K562 (cell line): ENCODE measurements at regions not wholly inside any gene's neighbourhood (a gene's known extent, or its start where the extent isn't known, plus 50 kb on each side); places are given as distances from the start of the nearest gene placed in this dataset.

ENCODE experiments used
- DACH1 ChIP-seq: fragments of 450-650 bp; IDR thresholded peaks from 2 replicates; pipeline ENCODE4 v1.6.1; 2018; ENCODE audit not compliant: partially characterized antibody
- NFE2 ChIP-seq: IDR thresholded peaks from 2 replicates; pipeline ENCODE4 v1.6.1; 2014; ENCODE audit warnings: antibody characterized with exemption, low read depth
- ZNF212 ChIP-seq: fragments of 450-650 bp; formaldehyde crosslinking; IDR thresholded peaks from 2 replicates; pipeline ENCODE4 v1.4.0; 2020; ENCODE audit warnings: mild to moderate bottlenecking
- ZNF431 ChIP-seq: sonication (generic); formaldehyde crosslinking; IDR thresholded peaks from 2 replicates; pipeline ENCODE4 v1.8.0; 2022; ENCODE audit warnings: mild to moderate bottlenecking, missing genetic modification reagents
- ZNF717 ChIP-seq: fragments of 250-450 bp; sonication (Bioruptor Pico); IDR thresholded peaks from 2 replicates; pipeline ENCODE4 v1.5.0; 2021
- TF ChIP-seq, protein P1 (sequence below), 2 experiments: fragments of 450-650 bp; formaldehyde crosslinking in 1 of 2; IDR thresholded peaks; 2 replicates each; pipeline versions ENCODE4 v1.4.0 to v1.6.1; 2014 to 2020; ENCODE audit warnings: mild to moderate bottlenecking in 2 of 2, borderline replicate concordance in 1 of 2, low read depth in 1 of 2
- TF ChIP-seq, protein P2 (sequence below): sonication (generic); formaldehyde crosslinking; IDR thresholded peaks from 2 replicates; pipeline ENCODE4 v1.8.0; 2022; ENCODE audit warnings: missing genetic modification reagents, mild to moderate bottlenecking, moderate library complexity, borderline replicate concordance
- TF ChIP-seq, protein P3 (sequence below): sonication (generic); formaldehyde crosslinking; IDR thresholded peaks from 2 replicates; pipeline ENCODE4 v1.8.0; 2022; ENCODE audit warnings: mild to moderate bottlenecking, missing genetic modification reagents
- TF ChIP-seq, protein P4 (sequence below): fragments of 250-450 bp; sonication (Bioruptor Pico); IDR thresholded peaks from 2 replicates; pipeline ENCODE4 v1.8.0; 2021; ENCODE audit warnings: mild to moderate bottlenecking, moderate library complexity
- TF ChIP-seq, protein P5 (sequence below): sonication (generic); formaldehyde crosslinking; IDR thresholded peaks from 2 replicates; pipeline ENCODE4 v1.8.0; 2022; ENCODE audit warnings: mild to moderate bottlenecking, missing genetic modification reagents

DNA sequence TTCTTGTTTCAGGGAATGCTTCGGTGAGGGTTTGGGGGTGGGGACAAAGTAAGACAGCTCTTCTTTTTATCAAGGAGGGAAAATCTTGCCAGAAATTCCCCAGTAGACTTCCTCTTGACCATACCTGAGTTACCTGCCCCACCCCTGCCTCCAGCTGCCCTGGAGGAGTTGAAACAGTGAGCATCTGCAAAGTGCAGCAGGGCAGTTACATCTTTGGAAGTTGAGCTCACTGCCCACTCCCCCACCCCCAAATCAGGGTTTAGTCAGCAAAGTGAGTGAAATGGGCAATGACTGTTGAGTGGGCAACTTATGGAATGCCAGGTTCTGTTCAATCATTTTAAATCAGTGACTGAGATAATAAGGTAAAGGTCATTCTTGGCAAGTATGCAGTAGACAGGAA is 98.8 kb downstream of the BANF2 start (continued):
- TF ChIP-seq, protein P1, sequence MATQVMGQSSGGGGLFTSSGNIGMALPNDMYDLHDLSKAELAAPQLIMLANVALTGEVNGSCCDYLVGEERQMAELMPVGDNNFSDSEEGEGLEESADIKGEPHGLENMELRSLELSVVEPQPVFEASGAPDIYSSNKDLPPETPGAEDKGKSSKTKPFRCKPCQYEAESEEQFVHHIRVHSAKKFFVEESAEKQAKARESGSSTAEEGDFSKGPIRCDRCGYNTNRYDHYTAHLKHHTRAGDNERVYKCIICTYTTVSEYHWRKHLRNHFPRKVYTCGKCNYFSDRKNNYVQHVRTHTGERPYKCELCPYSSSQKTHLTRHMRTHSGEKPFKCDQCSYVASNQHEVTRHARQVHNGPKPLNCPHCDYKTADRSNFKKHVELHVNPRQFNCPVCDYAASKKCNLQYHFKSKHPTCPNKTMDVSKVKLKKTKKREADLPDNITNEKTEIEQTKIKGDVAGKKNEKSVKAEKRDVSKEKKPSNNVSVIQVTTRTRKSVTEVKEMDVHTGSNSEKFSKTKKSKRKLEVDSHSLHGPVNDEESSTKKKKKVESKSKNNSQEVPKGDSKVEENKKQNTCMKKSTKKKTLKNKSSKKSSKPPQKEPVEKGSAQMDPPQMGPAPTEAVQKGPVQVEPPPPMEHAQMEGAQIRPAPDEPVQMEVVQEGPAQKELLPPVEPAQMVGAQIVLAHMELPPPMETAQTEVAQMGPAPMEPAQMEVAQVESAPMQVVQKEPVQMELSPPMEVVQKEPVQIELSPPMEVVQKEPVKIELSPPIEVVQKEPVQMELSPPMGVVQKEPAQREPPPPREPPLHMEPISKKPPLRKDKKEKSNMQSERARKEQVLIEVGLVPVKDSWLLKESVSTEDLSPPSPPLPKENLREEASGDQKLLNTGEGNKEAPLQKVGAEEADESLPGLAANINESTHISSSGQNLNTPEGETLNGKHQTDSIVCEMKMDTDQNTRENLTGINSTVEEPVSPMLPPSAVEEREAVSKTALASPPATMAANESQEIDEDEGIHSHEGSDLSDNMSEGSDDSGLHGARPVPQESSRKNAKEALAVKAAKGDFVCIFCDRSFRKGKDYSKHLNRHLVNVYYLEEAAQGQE (IDR thresholded peaks at IDR 0.05; ENCODE audit: borderline replicate concordance) = no peak
- TF ChIP-seq, protein P1 (CRISPR knock-in tag; IDR thresholded peaks at IDR 0.05; ENCODE audit: low read depth) = no peak
- TF ChIP-seq DACH1 (no peak), ZNF717 (CRISPR knock-in tag) (no peak), ZNF431 (no peak), NFE2 (no peak), ZNF212 (CRISPR knock-in tag) (no peak)
- TF ChIP-seq, protein P2, sequence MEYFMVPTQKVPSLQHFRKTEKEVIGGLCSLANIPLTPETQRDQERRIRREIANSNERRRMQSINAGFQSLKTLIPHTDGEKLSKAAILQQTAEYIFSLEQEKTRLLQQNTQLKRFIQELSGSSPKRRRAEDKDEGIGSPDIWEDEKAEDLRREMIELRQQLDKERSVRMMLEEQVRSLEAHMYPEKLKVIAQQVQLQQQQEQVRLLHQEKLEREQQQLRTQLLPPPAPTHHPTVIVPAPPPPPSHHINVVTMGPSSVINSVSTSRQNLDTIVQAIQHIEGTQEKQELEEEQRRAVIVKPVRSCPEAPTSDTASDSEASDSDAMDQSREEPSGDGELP (CRISPR knock-in tag) = no peak
- TF ChIP-seq, protein P3, sequence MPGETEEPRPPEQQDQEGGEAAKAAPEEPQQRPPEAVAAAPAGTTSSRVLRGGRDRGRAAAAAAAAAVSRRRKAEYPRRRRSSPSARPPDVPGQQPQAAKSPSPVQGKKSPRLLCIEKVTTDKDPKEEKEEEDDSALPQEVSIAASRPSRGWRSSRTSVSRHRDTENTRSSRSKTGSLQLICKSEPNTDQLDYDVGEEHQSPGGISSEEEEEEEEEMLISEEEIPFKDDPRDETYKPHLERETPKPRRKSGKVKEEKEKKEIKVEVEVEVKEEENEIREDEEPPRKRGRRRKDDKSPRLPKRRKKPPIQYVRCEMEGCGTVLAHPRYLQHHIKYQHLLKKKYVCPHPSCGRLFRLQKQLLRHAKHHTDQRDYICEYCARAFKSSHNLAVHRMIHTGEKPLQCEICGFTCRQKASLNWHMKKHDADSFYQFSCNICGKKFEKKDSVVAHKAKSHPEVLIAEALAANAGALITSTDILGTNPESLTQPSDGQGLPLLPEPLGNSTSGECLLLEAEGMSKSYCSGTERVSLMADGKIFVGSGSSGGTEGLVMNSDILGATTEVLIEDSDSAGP (CRISPR knock-in tag) = no peak
- TF ChIP-seq, protein P4, sequence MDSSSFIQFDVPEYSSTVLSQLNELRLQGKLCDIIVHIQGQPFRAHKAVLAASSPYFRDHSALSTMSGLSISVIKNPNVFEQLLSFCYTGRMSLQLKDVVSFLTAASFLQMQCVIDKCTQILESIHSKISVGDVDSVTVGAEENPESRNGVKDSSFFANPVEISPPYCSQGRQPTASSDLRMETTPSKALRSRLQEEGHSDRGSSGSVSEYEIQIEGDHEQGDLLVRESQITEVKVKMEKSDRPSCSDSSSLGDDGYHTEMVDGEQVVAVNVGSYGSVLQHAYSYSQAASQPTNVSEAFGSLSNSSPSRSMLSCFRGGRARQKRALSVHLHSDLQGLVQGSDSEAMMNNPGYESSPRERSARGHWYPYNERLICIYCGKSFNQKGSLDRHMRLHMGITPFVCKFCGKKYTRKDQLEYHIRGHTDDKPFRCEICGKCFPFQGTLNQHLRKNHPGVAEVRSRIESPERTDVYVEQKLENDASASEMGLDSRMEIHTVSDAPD (CRISPR knock-in tag) = no peak
- TF ChIP-seq, protein P5, sequence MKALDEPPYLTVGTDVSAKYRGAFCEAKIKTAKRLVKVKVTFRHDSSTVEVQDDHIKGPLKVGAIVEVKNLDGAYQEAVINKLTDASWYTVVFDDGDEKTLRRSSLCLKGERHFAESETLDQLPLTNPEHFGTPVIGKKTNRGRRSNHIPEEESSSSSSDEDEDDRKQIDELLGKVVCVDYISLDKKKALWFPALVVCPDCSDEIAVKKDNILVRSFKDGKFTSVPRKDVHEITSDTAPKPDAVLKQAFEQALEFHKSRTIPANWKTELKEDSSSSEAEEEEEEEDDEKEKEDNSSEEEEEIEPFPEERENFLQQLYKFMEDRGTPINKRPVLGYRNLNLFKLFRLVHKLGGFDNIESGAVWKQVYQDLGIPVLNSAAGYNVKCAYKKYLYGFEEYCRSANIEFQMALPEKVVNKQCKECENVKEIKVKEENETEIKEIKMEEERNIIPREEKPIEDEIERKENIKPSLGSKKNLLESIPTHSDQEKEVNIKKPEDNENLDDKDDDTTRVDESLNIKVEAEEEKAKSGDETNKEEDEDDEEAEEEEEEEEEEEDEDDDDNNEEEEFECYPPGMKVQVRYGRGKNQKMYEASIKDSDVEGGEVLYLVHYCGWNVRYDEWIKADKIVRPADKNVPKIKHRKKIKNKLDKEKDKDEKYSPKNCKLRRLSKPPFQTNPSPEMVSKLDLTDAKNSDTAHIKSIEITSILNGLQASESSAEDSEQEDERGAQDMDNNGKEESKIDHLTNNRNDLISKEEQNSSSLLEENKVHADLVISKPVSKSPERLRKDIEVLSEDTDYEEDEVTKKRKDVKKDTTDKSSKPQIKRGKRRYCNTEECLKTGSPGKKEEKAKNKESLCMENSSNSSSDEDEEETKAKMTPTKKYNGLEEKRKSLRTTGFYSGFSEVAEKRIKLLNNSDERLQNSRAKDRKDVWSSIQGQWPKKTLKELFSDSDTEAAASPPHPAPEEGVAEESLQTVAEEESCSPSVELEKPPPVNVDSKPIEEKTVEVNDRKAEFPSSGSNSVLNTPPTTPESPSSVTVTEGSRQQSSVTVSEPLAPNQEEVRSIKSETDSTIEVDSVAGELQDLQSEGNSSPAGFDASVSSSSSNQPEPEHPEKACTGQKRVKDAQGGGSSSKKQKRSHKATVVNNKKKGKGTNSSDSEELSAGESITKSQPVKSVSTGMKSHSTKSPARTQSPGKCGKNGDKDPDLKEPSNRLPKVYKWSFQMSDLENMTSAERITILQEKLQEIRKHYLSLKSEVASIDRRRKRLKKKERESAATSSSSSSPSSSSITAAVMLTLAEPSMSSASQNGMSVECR = no peak
